BE2C (cell line): ENCODE measurements at regions not wholly inside any gene's neighbourhood (a gene's known extent, or its start where the extent isn't known, plus 50 kb on each side); places are given as distances from the start of the nearest gene placed in this dataset.

Experiments
- DNase-seq: peaks from one replicate; pipeline ENCODE4 v3.0.0-alpha.2; 2020
- H3K27me3 ChIP-seq: fragments of 250-450 bp; sonication (Bioruptor Pico); 2 replicates; pipeline ENCODE4 v1.5.1; 2020; ENCODE audit warnings: mild to moderate bottlenecking
- H3K36me3 ChIP-seq: fragments of 250-450 bp; sonication (Bioruptor Pico); 2 replicates; pipeline ENCODE4 v1.5.1; 2020; ENCODE audit warnings: mild to moderate bottlenecking
- H3K4me1 ChIP-seq: fragments of 250-450 bp; sonication (Bioruptor Pico); 2 replicates; pipeline ENCODE4 v1.5.1; 2020
- H3K4me3 ChIP-seq: 2 replicates; pipeline ENCODE4 v1.5.1; 2011; ENCODE audit warnings: low read depth, low read length
- H3K9me3 ChIP-seq: fragments of 250-450 bp; sonication (Bioruptor Pico); 2 replicates; pipeline ENCODE4 v1.5.1; 2020
- TF ChIP-seq, protein P1 (sequence below): IDR thresholded peaks from 2 replicates; pipeline ENCODE4 v1.5.1; 2012; ENCODE audit warnings: mild to moderate bottlenecking, low read depth, low read length

DNA sequence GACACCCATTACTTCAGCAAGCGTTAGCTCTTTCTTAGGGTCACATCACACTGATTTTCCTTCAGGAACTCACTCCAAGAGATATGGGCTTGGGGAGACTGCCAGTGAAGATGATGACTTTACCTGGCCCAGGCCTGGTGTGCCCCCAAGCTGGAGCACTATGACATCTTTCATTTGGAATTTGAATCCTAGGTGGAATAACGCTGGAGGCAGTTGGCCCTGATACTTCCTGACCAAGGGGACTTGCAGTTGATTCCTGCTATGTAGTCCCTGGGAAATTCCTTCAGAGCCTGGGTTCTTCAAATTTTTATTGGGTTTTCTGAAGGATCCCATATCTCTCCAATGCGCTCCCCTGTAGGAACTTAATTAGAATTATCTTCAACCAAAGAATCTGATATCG lies 114.9 kb upstream of the GUCA2B start:
- H3K27me3 ChIP-seq = peaks cover 10% of the 10 kb centered on the region
- no peaks in the 10 kb centered on the region for H3K36me3 ChIP-seq
- H3K4me3 ChIP-seq = no peak overlapping the region
- H3K4me1 ChIP-seq = no peaks in the 10 kb centered on the region
- TF ChIP-seq, protein P1, sequence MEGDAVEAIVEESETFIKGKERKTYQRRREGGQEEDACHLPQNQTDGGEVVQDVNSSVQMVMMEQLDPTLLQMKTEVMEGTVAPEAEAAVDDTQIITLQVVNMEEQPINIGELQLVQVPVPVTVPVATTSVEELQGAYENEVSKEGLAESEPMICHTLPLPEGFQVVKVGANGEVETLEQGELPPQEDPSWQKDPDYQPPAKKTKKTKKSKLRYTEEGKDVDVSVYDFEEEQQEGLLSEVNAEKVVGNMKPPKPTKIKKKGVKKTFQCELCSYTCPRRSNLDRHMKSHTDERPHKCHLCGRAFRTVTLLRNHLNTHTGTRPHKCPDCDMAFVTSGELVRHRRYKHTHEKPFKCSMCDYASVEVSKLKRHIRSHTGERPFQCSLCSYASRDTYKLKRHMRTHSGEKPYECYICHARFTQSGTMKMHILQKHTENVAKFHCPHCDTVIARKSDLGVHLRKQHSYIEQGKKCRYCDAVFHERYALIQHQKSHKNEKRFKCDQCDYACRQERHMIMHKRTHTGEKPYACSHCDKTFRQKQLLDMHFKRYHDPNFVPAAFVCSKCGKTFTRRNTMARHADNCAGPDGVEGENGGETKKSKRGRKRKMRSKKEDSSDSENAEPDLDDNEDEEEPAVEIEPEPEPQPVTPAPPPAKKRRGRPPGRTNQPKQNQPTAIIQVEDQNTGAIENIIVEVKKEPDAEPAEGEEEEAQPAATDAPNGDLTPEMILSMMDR = no peak
- no peak for DNase-seq
- H3K9me3 ChIP-seq = no peaks in the 10 kb centered on the region

DNA sequence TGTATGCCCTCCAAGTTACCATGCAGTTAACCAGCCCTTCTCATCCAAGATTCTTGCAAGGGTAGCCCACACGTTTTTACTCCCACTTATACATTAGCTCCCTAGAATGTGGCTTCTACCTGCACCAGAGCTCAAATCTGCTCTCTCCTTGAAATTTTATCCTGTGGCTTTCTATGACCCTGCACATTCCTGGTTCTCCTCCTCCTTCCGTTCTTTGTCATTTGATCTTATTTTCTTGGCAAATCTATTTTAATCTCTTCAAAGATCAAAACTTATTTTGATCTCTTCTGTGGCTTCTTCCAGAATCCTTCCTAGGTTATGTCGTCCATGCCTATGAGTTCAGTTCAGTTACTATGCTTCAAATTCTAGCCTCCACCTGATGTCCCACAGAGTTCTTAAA lies 115.6 kb upstream of the GUCA2B start:
- Histone ChIP-seq H3K36me3 (no peaks in the 10 kb centered on the region), H3K4me3 (no peak overlapping the region), H3K4me1 (no peaks in the 10 kb centered on the region), H3K9me3 (no peaks in the 10 kb centered on the region), H3K27me3 (peaks cover 11% of the 10 kb centered on the region)
- DNase-seq = no peak
- TF ChIP-seq, protein P1 = no peak

DNA sequence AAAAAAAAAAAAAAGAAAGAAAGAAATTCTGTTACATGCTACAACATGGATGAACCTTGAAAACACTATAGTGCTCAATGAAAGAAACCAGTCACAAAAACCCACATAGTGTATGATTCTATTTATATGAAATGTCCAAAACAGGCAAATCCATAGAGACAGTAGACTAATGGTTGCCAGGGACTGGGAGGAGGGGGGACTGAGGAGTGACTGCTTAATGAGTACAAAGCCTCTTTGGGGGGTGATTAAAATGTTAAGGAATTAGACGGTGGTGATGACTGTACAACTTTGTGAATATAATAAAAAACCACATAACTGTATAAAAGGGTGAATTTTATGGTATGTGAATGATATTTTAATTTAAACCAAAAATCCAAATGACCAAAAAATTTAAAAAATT lies 116.0 kb upstream of the GUCA2B start:
- no peaks in the 10 kb centered on the region for H3K4me1 ChIP-seq
- H3K4me3 ChIP-seq = no peak overlapping the region
- no peaks in the 10 kb centered on the region for H3K36me3 ChIP-seq
- peaks cover 14% of the 10 kb centered on the region for H3K27me3 ChIP-seq
- DNase-seq = no peak
- TF ChIP-seq, protein P1 = no peak
- no peaks in the 10 kb centered on the region for H3K9me3 ChIP-seq

- TF ChIP-seq, protein P1 = no peak
- peak; percentile 93 for DNase-seq
- H3K4me1 ChIP-seq = no peaks in the 10 kb centered on the region
- peak overlapping the region; percentile 67 for H3K4me3 ChIP-seq
- no peaks in the 10 kb centered on the region for H3K9me3 ChIP-seq
- H3K27me3 ChIP-seq = peaks cover 14% of the 10 kb centered on the region
- H3K36me3 ChIP-seq = no peaks in the 10 kb centered on the region
These were observed 117.2 kb upstream of the GUCA2B start for GRCh38 chr1:42035830-42036604.

DNA sequence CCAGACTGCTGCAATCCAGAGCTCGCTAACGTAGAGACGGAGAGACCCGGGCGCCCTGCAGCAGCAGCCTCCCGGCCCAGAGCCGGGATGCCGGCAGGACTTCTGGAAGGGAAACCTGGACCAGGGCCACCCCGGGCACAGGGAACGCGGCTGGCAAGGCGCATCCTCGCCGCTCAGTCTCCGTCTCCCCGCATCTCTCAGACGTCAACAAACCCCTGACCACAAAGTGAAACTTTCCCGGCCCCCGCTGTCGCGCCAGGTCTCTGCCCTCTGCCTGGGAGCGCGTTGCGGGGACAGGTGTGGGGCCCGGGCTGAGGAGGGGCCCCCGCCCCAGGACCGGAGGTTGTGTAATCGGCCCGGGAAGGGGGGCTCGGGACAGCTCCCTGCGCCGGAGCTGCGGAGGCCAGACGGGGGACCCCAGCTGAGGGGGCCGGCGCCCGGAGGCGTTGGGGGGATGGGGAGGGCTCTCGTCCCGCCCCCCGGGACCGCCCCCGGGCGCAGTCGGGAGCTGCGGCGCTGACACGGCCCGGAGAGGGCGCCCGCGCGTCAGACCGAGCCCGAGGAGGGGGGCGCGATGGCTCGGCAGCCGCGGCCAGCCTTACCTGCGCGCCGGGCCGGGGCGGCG lies 116.6 kb upstream of the HIVEP3 start:
- TF ChIP-seq, protein P1 = no peak
- peak; percentile 52 for DNase-seq

DNA sequence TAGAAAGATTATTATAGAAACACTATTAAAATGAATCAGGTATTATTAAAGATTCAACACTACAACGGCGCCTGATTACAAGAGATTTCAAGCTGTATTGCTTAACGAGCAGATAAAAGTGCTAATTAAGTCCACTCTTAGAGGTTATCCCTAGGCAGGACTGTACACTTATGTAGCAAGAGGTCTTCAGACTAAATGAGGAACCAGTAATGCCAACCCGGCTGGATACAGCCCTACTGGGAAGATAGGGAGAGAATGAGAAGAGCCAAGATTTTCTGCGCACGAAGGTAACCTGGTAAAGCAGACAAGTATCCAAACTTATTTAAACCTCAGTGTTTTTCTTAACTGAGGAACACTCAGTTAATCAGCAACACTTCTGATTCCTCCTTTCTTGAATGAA lies 115.7 kb upstream of the HIVEP3 start:
- Histone ChIP-seq H3K27me3 (peaks cover 14% of the 10 kb centered on the region), H3K4me1 (no peaks in the 10 kb centered on the region), H3K36me3 (no peaks in the 10 kb centered on the region), H3K4me3 (no peak overlapping the region), H3K9me3 (no peaks in the 10 kb centered on the region)
- TF ChIP-seq, protein P1 = no peak
- DNase-seq = no peak

More for the DNA sequence above, 116.6 kb upstream of the HIVEP3 start:
- no peaks in the 10 kb centered on the region for H3K36me3 ChIP-seq
- no peaks in the 10 kb centered on the region for H3K4me1 ChIP-seq
- H3K9me3 ChIP-seq = no peaks in the 10 kb centered on the region
- H3K27me3 ChIP-seq = peaks cover 14% of the 10 kb centered on the region
- peak overlapping the region; percentile 67 for H3K4me3 ChIP-seq
